Fibroblast of upper back skin (primary cell): ENCODE measurements at regions not wholly inside any gene's neighbourhood (a gene's known extent, or its start where the extent isn't known, plus 50 kb on each side); places are given as distances from the start of the nearest gene placed in this dataset.
A peak's percentile ranks its signal among the peaks of the same experiment; 100 is the strongest.
"Not testable (repeated sequence)": the region's sequence is repeated elsewhere in the genome, so short reads cannot be mapped to it uniquely, and the experiment has no call there.

Experiments
- DNase-seq: peaks from one replicate; pipeline ENCODE4 v3.0.0-alpha.2; 2013

DNA sequence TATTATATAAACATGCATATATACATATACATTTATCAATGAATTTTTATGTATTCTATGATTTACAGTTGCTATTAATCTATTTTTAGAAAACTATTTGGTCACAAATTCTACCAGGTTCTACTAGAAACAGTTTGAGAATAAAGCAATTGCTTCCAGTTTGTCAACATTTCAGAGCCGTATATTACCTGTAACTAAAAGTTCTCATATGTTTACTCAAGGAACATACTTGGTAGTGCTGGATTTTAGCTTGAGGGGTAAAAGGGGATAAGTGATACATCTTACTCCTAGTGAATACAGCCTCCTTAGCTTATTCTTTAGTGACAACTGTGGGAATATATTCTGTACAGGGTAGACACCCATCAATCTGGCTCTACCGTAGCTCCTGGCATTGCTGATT is 1590.5 kb upstream of the LRRTM3 start:
- DNase-seq, result no peak

DNA sequence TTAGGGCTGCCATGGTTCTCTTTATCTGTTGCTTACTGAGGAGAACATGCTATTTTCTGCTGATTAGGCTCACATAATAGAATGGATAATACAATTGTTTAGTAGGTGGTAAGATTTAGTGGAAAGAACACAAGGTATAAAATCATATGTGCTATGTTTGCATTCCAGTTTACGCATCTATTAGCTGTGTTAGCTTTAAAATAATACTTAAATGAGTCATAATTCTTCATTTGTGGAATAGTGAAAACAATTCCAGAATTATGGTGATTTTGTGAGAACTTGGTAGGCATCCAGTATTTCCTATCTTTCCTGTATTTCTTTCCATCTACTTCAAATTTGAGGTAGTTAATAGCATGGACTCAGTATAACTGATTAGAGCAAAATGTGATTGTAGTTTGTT is 1585.5 kb upstream of the LRRTM3 start:
- no peak for DNase-seq

DNA sequence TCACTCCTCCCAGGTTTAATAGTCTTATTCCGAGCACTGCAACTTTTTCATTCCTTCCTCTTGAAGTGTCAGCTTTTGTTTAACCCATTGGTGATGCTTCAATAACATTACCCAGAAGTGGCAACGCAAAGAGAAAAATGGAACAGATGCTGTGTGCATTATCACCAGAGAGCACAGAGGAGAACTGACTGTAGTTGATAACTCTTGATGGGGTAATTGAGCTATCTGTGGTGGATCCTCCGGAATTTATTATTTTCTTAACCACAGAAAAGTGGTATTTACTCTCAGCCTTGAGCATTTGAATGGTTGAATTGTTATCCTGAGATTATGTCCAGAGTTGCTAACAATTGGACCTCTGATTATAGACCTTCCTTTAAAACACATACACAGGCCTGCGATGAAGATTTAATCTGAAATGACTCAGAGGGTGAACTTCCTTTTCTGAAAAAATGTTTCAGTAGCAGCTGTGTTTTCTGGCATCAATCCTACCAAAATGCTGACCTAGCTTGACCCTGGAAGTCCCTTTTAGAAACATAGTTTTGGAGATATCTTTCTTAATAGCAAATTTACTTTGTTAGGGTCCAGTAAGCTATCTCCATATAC is 1584.4 kb upstream of the LRRTM3 start:
- DNase-seq, result peak; percentile 61

DNA sequence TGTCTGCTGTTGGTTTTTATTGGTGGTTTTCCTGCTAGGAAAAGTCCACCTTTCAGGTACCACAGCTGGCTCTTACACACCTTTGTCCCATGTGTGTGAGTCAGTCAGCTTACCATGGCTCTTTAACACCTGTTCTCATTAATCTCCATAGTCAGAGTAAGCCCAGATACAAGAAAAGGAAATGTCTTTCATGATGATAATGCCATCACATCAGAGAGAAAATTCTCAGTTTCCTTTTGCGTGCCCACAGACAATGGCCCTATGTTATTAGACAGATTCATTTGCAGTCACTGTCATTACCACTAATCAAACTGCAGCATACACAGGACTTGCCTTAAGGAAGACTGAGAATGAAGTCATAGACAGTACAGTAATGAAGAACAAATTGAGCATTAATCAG is 1583.6 kb upstream of the LRRTM3 start:
- DNase-seq, result no peak

DNA sequence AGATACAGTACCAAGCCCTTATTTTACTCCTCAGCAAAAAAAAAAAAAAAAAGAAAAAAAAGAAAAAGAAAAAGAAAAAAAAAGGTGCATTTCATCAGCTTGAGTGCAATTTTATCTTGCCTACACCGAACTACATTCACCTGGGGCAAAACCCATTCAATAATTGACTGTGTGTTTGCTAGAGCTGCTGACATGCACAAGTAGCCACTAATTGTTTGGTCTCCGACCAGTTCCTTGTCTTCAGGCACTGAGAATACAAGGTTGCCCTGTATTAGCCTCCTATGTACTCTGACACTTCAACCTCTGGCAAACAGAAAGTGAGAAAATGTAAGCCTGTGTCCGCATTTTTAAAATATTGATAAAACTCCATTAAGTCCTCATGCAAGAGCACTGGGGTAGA is 1579.4 kb upstream of the LRRTM3 start:
- no peak for DNase-seq

DNA sequence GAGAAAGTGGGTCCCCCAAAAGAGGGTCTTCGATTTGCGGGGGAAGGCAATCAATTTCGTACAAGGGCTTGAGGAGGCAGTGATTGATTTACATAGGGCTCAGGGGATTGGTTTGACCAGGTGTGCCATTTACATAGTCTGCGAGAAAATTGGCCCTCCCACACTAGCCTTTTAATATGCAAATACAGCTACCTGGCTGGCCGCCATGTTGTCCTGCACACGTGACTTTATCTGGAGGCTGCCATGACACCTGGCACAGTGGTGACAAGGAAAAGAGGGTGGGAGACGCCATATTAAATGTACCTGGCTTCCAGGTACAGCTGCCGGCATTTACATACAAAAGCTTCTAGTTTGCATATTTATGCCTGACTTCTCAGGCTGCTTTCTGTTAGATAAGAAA is 1577.2 kb upstream of the LRRTM3 start:
- no peak for DNase-seq

DNA sequence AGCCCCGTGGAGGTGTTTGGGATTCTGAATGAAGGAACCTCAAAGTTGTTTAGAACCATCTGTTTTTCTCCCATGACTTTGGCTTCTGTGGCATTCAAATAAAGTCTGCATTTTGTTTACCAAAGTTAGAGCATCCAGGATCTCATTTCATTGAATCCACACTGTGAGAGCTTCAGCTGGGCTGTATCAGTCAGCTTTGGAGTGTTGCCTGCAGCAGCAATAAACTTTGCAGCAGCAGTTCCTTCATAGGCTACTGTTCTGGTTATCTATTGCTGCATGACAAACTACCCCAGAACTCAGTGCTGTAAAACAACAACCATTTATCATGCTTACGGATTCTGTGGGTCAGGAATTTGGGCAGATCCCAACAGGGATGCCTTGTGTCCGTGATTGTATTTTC is 1575.2 kb upstream of the LRRTM3 start:
- DNase-seq, result no peak

DNA sequence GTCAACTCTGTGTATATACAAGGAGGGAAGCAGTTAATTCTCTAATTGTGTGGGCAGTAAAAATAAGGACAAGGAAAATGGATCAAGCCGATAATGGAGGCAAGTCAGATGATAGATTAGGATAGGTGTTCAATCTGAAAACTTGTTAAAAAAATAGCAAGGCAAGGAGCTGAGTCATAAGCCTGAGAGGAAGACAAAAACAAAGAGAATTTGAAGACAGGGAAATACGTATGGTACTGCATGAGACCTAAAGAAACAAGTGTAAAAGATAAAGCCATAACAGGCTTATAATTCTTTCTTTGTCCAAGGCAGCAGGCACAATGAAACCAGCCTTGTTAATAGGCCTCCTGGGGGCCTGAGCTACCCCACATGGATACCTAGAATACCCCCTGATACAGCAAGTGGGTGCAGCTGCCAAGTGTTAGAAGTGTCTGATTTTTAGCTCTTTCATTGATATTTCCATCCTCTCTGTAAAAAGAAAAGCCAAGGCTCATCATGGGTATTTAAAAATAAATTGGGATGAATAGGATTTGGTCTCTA is 1570.6 kb upstream of the LRRTM3 start:
- no peak for DNase-seq

DNA sequence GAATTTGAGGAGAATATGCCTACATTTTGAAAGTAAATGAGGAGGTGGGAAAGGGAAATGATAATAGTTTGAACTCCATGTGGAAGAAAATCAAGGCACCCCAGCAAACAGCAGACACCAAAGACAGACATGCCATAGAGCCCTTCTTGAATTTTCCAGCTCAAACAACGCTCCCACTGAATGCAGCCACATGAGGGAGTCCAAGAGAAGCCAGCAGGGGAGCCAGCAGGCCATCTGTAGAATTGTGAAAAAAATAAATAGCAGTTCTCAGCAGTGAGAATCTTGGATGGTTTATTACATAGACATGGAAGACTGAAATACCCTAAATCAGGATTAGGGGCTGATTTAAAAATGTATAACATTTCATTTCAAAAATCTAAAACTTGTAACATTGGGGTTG is 1567.3 kb upstream of the LRRTM3 start:
- DNase-seq, result peak; percentile 33

DNA sequence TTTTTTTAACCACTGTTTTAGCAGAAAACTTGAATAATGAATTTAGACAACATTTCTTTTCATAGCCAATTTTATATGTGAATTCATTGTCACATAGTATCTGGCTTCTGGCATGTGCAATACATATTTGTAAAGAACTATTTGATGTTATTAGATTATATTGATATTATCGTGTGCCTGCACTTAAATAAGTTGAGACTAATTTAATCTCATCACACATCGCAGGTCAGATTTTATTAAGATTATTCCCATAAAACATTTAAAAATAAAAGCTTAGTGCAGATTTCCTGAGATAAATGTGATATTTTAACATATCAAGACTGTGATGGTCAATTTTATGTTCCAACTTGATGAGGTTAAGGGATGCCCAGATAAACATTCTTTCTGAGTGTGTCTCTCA is 1565.3 kb upstream of the LRRTM3 start:
- no peak for DNase-seq

DNA sequence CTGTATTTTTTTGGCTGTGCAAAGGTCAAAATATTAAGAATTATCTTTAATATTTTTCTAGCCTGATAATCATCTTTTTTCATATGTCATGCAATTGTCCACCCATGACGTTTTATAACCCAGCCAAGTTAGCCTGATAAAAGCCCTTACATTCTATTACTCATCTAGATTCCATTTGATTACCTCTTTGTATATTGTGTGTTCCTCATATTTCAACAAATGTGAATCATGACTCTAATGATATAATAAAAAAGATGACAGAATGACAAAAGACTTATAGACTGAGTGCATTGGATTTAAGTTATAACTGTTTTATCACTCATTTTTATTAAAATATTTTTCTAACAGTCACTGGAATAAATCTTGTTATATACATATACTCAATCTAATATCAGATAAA is 1560.0 kb upstream of the LRRTM3 start:
- peak; percentile 21 for DNase-seq

DNA sequence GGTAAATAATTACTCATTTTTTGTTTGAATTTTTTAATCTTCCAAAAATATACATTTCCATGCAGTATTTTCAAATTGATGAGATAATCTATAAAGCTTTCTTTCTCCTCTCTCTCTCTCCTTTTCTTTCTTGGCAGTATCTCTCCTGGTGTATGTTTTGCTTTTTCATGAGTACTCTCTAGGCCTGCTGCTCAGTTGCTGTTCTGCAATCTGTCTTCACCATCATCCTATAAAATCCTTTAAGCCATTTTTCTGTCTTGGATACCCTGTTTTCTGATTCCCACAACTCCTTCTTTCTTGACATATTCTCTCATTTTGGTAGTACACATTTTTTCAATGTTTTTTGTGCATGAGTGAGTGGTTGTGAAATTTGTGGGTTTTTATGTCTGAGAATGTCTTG is 1558.1 kb upstream of the LRRTM3 start:
- DNase-seq, result peak; percentile 32

DNA sequence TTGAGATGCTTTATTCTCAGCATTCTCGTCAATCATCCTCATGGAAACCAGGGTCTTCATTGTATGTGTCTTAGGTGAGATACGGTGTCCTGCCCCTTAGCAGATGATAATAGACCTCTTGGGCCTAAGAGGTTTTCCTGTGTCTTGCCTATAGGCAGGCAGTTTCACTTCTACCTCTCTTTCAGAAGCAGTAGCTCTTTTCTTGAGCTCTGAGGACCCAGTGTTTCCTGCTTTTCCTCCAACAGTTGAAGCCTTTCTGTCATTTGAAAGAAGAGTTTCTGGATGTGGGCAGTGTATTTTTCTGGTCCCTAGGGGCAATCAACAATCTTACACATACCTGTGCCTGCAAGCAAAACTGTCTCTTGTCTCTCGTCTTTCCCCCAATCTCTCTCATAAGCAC is 1550.3 kb upstream of the LRRTM3 start:
- no peak for DNase-seq

DNA sequence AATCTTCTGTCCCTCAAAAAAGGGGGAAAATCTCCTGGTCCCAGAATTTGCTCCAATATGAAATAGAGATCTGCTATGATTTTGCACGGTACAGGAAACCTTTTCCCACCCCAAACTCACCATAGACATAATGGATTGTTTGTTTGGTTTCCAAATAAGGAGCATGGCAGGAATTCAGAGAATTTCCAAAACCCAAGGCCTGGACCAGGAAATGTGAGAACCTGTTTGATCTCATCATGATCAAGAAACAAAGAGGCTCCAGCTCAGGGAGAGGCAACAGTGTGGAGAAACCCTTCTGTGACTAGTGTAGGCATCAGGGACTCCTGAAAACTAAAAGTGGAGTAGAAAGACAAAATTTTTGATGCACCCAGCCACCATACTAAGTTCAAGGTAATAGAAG is 1548.1 kb upstream of the LRRTM3 start:
- no peak for DNase-seq

DNA sequence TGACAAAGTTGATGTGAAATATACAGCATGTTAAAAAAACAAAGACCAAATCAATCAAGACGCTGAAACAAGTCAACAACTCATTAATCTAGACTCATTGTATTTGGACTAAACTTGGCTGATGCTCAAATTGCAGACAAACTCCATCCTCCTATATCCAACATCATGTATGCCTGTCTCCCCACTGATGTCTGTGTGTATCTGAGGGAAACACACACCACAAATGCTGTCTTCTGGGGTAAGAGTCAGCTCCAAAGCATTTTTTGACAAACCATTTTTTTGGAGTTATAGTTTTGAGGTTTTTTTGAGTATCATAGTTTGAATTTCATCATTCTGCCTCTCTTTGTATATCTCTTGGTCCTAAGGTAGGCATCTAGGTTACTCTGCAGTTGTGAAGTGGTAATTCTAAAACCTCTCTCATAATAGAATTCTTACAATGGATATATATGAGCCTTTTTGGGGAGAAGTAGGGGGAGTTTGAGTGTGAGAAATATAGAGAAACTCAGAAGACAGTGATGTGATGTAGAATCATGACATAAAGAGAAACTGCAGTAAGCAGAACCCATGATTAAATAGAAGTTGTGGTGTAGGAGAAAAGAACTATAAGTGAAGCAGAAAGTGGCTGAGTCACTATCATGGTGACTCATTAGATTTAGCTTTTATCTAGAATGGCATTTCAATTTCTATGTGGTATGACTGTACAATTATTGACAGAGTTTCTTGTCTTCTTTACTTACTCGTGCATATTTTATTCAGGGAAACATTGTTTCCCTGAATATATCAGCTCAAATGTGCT is 1531.1 kb upstream of the LRRTM3 start:
- DNase-seq, result peak; percentile 74

DNA sequence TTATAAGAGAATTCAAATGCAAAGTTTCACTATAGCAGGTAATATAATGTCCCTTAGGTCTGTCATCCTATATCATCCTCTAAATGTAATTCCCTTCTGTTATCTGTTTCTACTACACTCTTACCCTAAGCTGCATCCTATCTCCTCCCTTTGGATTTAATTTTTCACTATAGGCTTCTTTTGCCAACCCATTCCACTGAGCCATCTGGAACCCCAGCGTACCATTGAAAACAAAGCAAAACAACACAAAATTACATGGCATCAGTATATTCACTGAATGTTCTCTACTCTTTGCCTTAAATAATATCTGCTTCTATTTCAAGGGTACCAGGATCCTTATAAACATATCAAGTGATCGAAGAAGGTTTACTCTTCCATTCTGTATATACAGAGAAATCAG is 1530.2 kb upstream of the LRRTM3 start:
- no peak for DNase-seq

DNA sequence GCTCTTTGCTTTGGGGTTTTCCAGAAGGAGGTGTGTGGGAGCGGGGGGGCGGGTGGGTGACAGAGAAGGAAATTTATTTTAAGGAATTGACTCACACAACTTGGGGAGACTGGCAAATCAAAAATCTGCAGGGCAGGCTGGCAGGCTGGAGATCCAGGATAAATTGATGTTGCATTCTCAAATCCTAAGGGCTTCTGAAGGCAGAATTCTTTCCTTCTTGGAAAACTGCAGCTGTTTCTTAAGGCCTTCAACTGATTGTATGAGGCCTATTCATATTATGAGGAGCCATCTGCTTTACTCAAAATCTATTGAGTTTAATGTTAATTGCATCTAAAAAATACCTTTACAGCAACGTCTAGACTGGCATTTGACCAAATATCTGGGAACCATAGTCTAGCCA is 1528.8 kb upstream of the LRRTM3 start:
- peak; percentile 39 for DNase-seq

DNA sequence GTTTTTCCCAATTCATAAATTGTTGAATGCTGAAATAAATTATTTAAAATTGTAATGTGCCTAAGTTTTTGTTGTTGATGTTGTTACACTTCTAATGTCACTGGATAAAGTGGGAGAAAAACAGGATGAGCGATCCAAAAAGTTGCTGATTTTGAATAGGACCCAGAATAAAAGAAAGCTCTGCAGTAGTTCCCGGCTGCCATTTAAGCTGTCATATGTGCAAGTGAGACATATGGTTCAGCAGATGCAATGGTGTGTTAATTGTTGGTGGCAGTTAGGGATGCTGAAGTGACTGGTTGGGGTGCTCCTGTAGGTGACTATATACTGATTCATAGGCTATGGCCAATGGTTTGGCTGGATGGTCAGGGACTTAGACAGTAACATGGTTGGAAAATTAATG is 1517.4 kb upstream of the LRRTM3 start:
- no peak for DNase-seq

DNA sequence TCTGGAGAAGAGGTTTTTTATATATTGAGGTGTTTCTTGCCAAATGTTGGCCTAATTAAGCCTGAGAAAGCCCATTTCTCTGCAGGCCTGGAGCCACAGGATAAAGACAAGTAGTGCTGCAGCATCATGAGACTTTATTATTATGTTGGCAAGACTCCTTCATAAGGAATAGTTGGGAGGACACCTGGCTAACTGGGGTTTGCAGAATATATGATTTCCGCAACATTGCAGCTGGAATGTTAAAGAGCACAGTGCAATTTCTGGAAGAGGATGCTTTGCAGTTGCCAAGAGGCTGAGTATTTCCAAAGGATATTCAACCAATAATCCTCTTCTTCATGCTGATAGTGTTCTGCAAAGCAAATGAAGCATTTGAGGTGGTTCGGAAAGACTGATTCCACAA is 1512.8 kb upstream of the LRRTM3 start:
- DNase-seq, result no peak

DNA sequence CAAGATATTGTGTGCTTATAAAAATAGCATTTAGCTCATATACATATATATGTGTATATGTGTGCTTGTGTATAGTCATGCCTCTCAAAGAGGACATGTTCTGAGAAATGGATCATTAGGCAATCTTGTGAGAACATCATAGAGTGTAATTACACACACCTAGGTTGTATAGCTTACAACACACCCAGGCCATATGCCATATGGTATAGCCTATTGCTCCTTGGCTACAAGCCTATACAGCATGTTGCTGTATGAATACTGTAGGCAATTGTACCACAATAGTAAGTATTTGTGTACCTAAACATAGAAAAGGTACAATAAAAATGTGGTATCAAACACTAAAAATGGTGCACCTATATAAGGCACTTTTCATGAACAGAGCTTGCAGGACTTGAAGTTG is 1510.5 kb upstream of the LRRTM3 start:
- DNase-seq, result no peak

DNA sequence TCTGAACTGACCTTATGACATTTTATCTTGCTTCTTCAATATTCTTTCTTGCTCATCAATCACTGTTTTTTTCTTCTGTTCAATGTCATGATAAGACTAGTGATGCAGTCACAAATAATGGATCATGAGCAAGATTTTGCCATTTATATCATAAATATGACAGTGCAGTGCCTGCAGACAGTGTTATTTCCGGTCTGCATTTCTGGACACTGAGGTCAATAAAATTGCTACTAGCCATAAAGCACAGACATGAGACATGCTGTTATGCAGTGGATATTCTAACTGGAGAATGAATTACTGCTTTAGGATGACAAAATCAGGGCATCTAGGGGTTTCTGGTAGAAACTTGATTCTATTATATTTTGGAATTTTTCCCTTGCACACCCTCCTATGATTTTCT is 1509.7 kb upstream of the LRRTM3 start:
- DNase-seq, result peak; percentile 53

DNA sequence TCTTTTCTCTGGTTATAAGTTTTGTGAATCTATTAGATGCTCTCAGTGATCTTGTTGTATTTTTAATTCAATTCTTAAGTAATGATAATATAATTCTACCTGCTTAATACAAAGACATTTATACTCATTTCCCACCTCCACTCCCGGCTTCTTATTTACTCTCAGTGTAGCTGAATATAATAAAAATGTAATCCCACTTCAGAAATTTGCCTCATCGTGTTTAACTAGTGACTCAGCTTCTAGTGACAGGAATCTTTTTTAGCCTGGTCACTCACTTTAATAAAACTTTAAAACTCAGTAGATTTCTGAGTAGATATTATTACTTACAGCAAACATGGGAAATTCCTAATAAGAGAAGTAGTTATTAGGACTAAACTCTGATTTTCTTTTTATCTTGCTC is 1506.2 kb upstream of the LRRTM3 start:
- DNase-seq, result no peak

DNA sequence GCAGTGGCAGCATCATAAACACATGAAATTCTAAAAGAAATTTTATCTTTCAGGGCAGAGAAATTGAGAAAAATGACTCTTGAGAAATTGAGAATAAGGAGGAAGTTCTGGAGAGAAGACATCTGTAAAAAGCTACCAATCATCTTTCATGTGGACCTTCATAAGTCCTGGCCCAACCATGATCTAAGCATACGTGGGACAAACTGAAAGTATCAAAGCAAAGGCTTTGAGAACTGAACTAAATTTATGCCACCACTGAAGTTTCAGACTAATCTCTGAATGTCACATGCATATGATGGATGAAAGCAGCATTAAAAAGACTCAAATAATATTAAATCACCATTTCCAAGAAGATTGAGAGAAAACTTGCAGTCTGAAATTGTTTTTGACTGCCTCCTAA is 1502.8 kb upstream of the LRRTM3 start:
- DNase-seq, result no peak

DNA sequence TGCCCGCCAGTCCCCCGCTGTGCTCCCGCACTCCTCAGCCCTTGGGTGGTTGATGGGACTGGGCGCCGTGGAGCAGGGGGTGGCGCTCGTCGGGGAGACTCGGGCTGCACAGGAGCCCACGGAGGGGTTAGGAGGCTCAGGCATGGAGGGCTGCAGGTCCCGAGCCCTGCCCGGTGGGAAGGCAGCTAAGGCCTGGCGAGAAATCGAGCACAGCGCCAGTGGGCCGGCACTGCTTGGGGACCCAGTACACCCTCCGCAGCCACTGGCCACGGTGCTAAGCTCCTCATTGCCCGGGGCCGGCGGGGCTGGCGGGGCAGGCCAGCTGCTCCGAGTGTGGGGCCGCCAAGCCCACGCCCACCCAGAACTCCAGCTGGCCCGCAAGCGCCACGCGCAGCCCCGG is 1496.5 kb upstream of the LRRTM3 start:
- not testable (repeated sequence) for DNase-seq

DNA sequence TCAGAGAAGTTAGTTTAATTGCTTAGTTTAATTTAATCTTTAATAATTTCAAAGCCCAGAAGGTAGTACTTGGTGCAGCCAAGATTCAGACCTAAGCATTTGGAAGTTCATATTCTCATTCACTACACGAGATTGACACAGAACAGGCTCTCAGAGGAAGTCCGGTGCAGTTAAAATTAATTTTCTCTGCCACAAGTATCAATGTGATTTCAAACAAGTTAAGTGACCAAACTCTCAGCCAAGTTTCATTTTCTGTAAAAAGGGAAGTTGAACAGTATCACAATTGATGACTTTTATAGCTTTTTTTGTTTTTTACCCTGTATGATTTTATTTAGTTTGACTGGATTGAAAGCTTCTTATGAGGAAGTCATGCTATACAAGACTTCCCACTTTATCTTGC is 1494.9 kb upstream of the LRRTM3 start:
- no peak for DNase-seq
